Activated CD4-positive, CD25-positive, alpha-beta regulatory T cell treated with anti-CD3 and anti-CD28 coated beads, Interleukin-2, amount 50 U/mL, for 72 hours (primary cell): ENCODE measurements at regions not wholly inside any gene's neighbourhood (a gene's known extent, or its start where the extent isn't known, plus 50 kb on each side); places are given as distances from the start of the nearest gene placed in this dataset.
"Not testable (repeated sequence)": the region's sequence is repeated elsewhere in the genome, so short reads cannot be mapped to it uniquely, and the experiment has no call there.

Experiments
- DNase-seq: peaks from one replicate; pipeline ENCODE4 v3.0.0; 2021

GRCh38 chr16:60949800-60950199, 1086.4 kb downstream of the CDH8 start:
- DNase-seq, result no peak

GRCh38 chr16:60945225-60945624, 1091.0 kb downstream of the CDH8 start:
- DNase-seq, result no peak

GRCh38 chr16:60936189-60936588, 1100.0 kb downstream of the CDH8 start:
- not testable (repeated sequence) for DNase-seq

- DNase-seq, result no peak
These were observed 1103.6 kb downstream of the CDH8 start for GRCh38 chr16:60932600-60932999.

GRCh38 chr16:60930291-60930690, 1105.9 kb downstream of the CDH8 start:
- DNase-seq, result no peak

GRCh38 chr16:60922920-60923319, 1113.3 kb downstream of the CDH8 start:
- no peak for DNase-seq

- DNase-seq, result no peak
These were observed 1121.9 kb downstream of the CDH8 start for GRCh38 chr16:60914334-60914733.

GRCh38 chr16:60907645-60908044, 1128.6 kb downstream of the CDH8 start:
- DNase-seq, result no peak

GRCh38 chr16:60905811-60906210, 1130.4 kb downstream of the CDH8 start:
- DNase-seq, result no peak

GRCh38 chr16:60902114-60902513, 1134.1 kb downstream of the CDH8 start:
- no peak for DNase-seq

GRCh38 chr16:60882816-60883215, 1153.4 kb downstream of the CDH8 start:
- DNase-seq, result no peak

- DNase-seq, result no peak
These were observed 1183.6 kb downstream of the CDH8 start for GRCh38 chr16:60852635-60853034.

GRCh38 chr16:60821661-60822060, 1214.6 kb downstream of the CDH8 start:
- DNase-seq, result no peak

- DNase-seq, result no peak
These were observed 1215.9 kb downstream of the CDH8 start for GRCh38 chr16:60820361-60820760.

GRCh38 chr16:60818465-60818864, 1217.8 kb downstream of the CDH8 start:
- DNase-seq, result no peak

GRCh38 chr16:60816461-60816860, 1219.8 kb downstream of the CDH8 start:
- no peak for DNase-seq

GRCh38 chr16:60815865-60816264, 1220.4 kb downstream of the CDH8 start:
- no peak for DNase-seq

- no peak for DNase-seq
These were observed 1221.2 kb downstream of the CDH8 start for GRCh38 chr16:60815033-60815432.

- DNase-seq, result no peak
These were observed 1224.6 kb downstream of the CDH8 start for GRCh38 chr16:60811657-60812056.

GRCh38 chr16:60811051-60811608, 1225.1 kb downstream of the CDH8 start:
- no peak for DNase-seq

GRCh38 chr16:60810250-60810649, 1226.0 kb downstream of the CDH8 start:
- no peak for DNase-seq

GRCh38 chr16:60792437-60792836, 1243.8 kb downstream of the CDH8 start:
- no peak for DNase-seq

- DNase-seq, result no peak
These were observed 1247.6 kb downstream of the CDH8 start for GRCh38 chr16:60788631-60789030.

- no peak for DNase-seq
These were observed 1260.0 kb downstream of the CDH8 start for GRCh38 chr16:60776281-60776680.

GRCh38 chr16:60771138-60771537, 1265.1 kb downstream of the CDH8 start:
- DNase-seq, result no peak

GRCh38 chr16:60770384-60770783, 1265.9 kb downstream of the CDH8 start:
- not testable (repeated sequence) for DNase-seq
